ENCODE measurements at regions not wholly inside any gene's neighbourhood (a gene's known extent, or its start where the extent isn't known, plus 50 kb on each side); places are given as distances from the start of the nearest gene placed in this dataset.

DNA sequence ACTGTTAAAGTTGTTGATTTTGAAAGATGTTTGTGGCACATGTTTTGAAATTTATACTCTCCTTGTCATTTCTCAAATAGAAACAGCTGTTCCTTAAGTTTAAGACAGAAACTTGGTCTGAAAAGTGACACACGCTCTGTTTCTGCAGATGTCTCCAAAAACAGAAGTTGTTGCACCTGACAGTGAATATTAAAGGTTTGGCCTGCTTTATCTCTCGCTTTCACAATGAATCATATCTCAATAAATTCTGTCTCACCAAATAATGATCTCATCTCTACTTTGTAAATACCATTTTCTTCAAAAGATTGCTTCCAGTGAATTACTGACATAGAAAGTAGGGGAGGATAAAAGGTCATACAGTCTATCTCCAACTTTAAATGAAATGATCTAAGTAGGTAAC lies 294.9 kb upstream of the SYT4 start:
- TF ChIP-seq, protein P1, sequence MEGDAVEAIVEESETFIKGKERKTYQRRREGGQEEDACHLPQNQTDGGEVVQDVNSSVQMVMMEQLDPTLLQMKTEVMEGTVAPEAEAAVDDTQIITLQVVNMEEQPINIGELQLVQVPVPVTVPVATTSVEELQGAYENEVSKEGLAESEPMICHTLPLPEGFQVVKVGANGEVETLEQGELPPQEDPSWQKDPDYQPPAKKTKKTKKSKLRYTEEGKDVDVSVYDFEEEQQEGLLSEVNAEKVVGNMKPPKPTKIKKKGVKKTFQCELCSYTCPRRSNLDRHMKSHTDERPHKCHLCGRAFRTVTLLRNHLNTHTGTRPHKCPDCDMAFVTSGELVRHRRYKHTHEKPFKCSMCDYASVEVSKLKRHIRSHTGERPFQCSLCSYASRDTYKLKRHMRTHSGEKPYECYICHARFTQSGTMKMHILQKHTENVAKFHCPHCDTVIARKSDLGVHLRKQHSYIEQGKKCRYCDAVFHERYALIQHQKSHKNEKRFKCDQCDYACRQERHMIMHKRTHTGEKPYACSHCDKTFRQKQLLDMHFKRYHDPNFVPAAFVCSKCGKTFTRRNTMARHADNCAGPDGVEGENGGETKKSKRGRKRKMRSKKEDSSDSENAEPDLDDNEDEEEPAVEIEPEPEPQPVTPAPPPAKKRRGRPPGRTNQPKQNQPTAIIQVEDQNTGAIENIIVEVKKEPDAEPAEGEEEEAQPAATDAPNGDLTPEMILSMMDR (IDR thresholded peaks at IDR 0.05; ENCODE audit: insufficient read depth, low read depth, low read length): no peak
- TF ChIP-seq EZH2 (IDR thresholded peaks at IDR 0.05; ENCODE audit: insufficient read depth, low read length): no peak
